GM18508 (cell line): ENCODE measurements at regions not wholly inside any gene's neighbourhood (a gene's known extent, or its start where the extent isn't known, plus 50 kb on each side); places are given as distances from the start of the nearest gene placed in this dataset.
"Not testable (repeated sequence)": the region's sequence is repeated elsewhere in the genome, so short reads cannot be mapped to it uniquely, and the experiment has no call there.

Experiments
- ATAC-seq: cut with Tn5 transposase; IDR thresholded peaks from one replicate; pipeline ENCODE4 v1.9.1; 2021; ENCODE audit warnings: moderate number of reproducible peaks; ENCODE audit not compliant: insufficient read depth, unreplicated experiment

DNA sequence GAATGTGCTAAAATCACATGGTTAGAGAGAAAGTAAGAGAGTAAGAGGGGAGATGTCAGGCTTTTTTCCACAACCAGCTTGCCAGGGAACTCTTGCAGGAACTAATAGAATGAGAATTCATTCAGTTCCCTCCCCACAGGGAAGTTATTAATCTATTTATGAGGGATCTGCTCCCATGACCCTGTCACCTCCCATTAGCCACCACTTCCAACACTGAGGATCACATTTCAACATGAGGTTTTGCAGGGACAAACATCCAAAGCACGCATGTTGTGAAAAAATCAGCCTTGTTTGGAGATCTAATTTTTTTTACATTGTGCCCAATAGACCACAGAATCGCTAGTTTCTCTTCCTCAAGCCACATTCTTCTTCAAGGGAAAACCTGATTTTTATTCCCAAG is 904.0 kb downstream of the TBL1XR1 start:
- ATAC-seq, result no peak

DNA sequence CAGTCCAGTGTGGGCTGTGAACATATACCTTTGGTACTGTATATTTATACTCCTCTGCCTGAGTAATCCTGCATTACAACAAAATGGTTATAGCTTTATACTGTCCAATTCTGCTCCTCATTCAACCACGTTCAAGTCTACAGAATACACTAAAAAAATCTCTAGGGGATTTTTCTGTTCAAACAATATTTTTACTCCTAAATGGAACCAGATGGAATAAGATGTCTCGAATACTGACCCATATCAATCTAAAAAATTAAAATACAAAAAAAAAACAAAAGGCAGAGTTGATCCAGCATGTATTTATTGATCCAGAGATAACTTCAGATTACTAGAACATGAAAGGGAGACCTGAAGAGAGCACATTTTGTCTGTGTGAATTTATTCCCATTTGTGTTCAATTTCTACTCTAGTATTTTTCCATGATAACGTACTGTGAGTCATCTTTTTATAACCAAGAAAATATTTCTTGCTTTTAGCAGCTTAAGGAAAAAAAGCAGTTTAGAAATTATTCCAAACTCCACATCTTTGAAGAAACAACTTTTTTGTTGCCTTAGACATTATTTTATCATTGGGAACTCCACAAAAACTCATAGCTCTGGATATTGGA is 910.7 kb downstream of the TBL1XR1 start:
- no peak for ATAC-seq

GRCh38 chr3:176275538-176275937 is 921.7 kb downstream of the TBL1XR1 start:
- no peak for ATAC-seq

- ATAC-seq, result no peak
Observed at GRCh38 chr3:176275113-176275512, 922.2 kb downstream of the TBL1XR1 start.

DNA sequence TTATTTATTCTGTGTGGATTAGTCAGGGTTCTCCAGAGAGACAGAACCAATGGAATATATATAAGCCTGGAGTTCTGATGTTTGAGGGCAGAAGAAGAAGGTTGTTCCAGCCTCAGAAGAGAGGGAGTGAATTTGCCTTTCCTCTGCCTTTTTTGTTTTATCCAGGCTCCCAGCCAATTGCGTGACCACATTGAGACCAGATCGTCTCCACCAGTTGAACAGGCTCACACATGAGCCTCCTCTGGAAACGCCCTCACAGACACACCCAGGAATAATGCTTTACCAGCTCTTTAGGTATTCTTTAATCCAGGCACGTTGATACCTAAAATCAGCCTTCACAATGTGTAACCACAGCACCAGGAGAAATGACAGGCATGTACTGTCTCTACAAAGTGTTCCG is 923.1 kb downstream of the TBL1XR1 start:
- no peak for ATAC-seq

- no peak for ATAC-seq
Observed at GRCh38 chr3:176262071-176262470, 935.2 kb downstream of the TBL1XR1 start.

- no peak for ATAC-seq
Observed at GRCh38 chr3:176247191-176247590, 950.1 kb downstream of the TBL1XR1 start.

- no peak for ATAC-seq
Observed at GRCh38 chr3:176219970-176220369, 977.3 kb downstream of the TBL1XR1 start.

DNA sequence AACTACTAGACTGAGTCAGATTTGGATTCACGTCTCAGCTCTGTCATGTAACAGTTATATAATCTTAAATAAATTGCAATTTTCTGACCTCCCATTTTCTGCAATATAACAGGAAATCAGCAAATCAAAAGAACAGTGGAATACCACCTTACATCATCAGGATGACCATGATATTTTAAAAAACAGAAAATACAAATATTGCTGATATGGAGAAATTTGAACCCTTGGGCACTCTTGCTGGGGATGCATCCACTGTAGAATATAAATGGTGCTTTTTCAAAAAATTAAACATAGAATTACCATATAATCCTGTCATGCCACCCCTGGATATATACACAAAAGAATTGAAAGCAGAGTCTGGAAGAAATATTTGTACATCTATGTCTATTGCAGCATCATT is 982.5 kb downstream of the TBL1XR1 start:
- no peak for ATAC-seq

DNA sequence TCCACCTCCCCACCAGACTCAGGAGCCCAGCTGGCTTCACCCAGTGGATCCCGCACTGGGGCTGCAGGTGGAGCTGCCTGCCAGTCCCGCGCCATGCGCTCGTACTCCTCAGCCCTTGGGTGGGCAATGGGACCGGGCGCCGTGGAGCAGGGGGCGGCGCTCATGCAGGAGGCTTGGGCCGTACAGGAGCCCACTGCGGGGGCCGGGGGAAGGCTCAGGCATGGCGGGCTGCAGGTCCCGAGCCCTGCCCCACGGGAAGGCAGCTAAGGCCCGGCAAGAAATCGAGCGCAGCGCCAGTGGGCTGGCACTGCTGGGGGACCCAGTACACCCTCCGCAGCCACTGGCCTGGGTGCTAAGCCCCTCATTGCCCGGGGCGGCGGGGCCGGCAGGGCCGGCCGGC is 984.0 kb downstream of the TBL1XR1 start:
- not testable (repeated sequence) for ATAC-seq

DNA sequence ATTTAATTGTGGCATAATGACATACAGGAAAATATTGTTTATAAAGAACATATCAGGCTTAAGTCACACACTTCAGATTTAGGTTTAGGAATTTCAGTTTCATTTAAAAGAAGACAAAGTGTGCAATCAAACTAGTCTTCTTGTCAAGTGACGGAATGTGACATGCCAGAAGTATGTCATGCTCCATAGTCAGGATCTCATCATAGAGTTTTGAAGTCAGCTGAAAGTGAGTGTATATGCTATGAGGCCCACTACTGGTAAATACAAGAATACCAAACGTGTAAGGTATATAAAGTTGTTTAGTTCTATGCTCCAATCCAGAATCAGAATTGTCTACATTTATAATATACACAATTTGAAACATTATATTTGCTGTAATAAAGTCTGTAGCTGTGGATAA is 988.4 kb downstream of the TBL1XR1 start:
- ATAC-seq, result no peak

DNA sequence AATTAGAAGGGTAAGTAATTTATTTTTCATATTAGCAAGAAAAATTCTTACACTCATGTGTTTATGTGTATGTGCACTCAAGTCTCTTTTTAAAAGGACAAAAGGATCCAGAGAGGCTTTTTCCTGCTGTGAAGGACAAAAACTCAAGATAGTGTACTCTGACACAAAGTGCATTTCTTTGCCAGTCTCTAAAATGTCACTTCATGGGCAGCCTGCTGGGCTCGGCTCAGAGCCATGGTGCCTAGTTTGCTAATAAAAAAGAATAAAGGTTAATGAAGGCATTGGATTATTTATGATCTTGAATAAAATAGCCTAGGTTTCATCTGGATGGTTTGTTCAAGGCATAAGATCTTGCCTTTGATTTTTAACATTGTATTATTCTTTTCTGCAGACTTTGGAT is 989.0 kb downstream of the TBL1XR1 start:
- no peak for ATAC-seq

GRCh38 chr3:176206809-176207208 is 990.5 kb downstream of the TBL1XR1 start:
- no peak for ATAC-seq

DNA sequence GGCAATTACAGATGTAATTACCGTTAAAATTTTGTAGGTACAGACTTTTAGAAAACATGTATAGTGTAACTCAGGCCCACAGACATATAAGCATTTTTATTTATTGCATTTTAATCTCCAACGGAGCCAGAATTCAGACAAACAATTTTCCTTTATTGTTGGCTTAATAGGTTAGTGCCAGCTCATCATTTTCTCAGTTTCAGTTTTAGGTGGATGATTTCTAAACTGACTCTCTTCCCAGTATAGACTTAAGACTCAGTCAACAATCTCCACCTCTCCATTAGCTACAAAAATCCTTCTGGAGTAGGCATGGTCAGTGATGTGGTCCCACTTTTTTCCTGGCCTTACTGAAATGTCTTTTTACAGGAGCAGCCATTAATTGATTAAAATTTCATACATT is 994.6 kb downstream of the TBL1XR1 start:
- ATAC-seq, result no peak

GRCh38 chr3:176193032-176193730 is 1004.1 kb downstream of the TBL1XR1 start:
- no peak for ATAC-seq

DNA sequence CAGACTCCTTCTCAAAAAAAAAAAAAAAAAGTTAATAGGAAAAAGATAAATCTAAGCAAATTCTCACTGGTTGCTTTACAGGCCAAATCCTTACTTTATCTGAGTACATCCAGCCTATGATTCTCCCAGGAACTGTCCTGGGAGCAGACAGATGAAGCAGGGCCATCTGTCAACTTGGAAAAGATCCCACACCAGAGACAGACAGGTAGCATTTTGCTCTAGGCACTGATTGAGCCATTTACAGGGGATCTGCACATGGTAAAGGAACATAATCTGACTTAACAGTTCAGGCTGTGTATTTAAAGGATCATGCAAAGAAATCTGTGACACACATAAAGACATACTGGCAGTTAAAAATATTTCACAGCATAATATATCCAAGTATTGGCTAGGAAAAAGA is 1006.5 kb downstream of the TBL1XR1 start:
- ATAC-seq, result no peak

DNA sequence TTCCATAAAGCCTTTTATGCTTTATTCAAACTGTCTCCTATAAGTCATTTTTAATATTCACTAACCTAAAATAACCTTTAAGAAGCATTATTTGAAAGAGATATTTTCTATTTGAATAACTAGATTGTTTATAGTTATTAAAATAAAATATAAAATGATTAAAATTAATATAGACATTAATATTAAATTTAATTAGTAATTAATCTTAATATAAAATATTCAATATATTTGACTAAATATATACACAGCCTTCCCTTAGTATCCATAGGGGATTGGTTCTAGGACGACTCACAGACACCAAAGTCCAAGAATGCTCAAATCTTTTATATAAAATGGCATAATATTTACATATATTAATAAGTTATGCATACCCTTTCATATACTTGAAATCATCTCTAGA is 1014.1 kb downstream of the TBL1XR1 start:
- no peak for ATAC-seq

GRCh38 chr3:176174060-176174459 is 1023.2 kb downstream of the TBL1XR1 start:
- no peak for ATAC-seq

GRCh38 chr3:176172492-176172891 is 1024.8 kb downstream of the TBL1XR1 start:
- ATAC-seq, result no peak

DNA sequence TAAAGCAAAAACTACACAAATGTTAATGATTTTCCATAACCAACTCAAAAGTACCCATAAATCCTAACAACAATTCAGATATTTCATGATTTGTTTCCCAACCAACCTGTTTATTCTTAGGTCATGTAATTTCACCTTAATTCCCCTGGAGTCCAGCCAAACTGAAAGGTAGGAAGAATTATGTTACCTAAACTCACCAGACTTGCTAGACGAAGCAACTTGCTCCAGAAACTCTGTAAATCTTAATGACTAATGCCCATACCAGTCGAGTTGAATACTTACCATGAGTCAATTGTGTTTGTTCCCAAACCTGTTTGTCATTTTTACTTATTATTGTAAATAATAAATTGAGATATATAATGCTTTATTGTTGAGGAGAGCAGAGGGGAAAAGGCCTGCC is 1030.0 kb downstream of the TBL1XR1 start:
- ATAC-seq, result no peak

- no peak for ATAC-seq
Observed at GRCh38 chr3:176160997-176161396, 1036.3 kb downstream of the TBL1XR1 start.

GRCh38 chr3:176159796-176160195 is 1037.5 kb downstream of the TBL1XR1 start:
- ATAC-seq, result no peak
